GM13976 (cell line): ENCODE measurements at regions not wholly inside any gene's neighbourhood (a gene's known extent, or its start where the extent isn't known, plus 50 kb on each side); places are given as distances from the start of the nearest gene placed in this dataset.

Experiments used
- DNase-seq: peaks from one replicate; pipeline ENCODE4 v3.0.0; 2012; ENCODE audit warnings: low spot score
- CTCF ChIP-seq: IDR thresholded peaks from 2 replicates; pipeline ENCODE4 v1.5.1; 2012; ENCODE audit warnings: borderline replicate concordance, mild to moderate bottlenecking; ENCODE audit not compliant: insufficient read depth; ENCODE audit errors: extremely low read depth, missing control alignments, control extremely low read depth
- in situ Hi-C: fragments of 300-500 bp; cut with MboI; formaldehyde crosslinking; loops from one replicate; pipeline ENCODE4 v1.12.0; 2022; ENCODE audit warnings: low sequenced_read_pairs, mixed read lengths, inconsistent platforms; ENCODE audit not compliant: unreplicated experiment

GRCh38 chr1:208497866-208498541 is 253.8 kb upstream of the PLXNA2 start:
- no peak for DNase-seq
- no peak for TF ChIP-seq CTCF
- in situ Hi-C loops, result no loop called here

- no peak for TF ChIP-seq CTCF
- DNase-seq, result no peak
- in situ Hi-C loops, result no loop called here
Measured at GRCh38 chr1:208499026-208499425, 254.8 kb upstream of the PLXNA2 start.

- no peak for DNase-seq
- in situ Hi-C loops, result no loop called here
- TF ChIP-seq CTCF, result no peak
Measured at GRCh38 chr1:208499601-208500000, 255.4 kb upstream of the PLXNA2 start.

- no peak for DNase-seq
- TF ChIP-seq CTCF, result no peak
- in situ Hi-C loops, result no loop called here
Measured at GRCh38 chr1:208500375-208500774, 256.2 kb upstream of the PLXNA2 start.

- in situ Hi-C loops, result no loop called here
- DNase-seq, result no peak
- no peak for TF ChIP-seq CTCF
Measured at GRCh38 chr1:208501542-208501941, 257.4 kb upstream of the PLXNA2 start.

GRCh38 chr1:208503787-208504186 is 259.6 kb upstream of the PLXNA2 start:
- in situ Hi-C loops, result no loop called here
- no peak for TF ChIP-seq CTCF
- DNase-seq, result no peak

GRCh38 chr1:208506812-208507211 is 262.6 kb upstream of the PLXNA2 start:
- DNase-seq, result no peak
- TF ChIP-seq CTCF, result no peak
- in situ Hi-C loops, result no loop called here
